ENCODE measurements at regions not wholly inside any gene's neighbourhood (a gene's known extent, or its start where the extent isn't known, plus 50 kb on each side); places are given as distances from the start of the nearest gene placed in this dataset.

GRCh38 chr4:127018381-127018780, 614.4 kb upstream of the INTU start:
- no peak for TF ChIP-seq CTCF (IDR thresholded peaks at IDR 0.05)
- no peak for TF ChIP-seq POLR2A (IDR thresholded peaks at IDR 0.05)
- no peak for TF ChIP-seq POLR2AphosphoS5 (IDR thresholded peaks at IDR 0.05)
- TF ChIP-seq EP300 (IDR thresholded peaks at IDR 0.05): no peak
